ENCODE measurements at regions not wholly inside any gene's neighbourhood (a gene's known extent, or its start where the extent isn't known, plus 50 kb on each side); places are given as distances from the start of the nearest gene placed in this dataset.

- Histone ChIP-seq H3K27ac (ENCODE audit: low read depth in 1 of 3, low read length in 2 of 3) (no peak overlapping the region), H3K4me1 (ENCODE audit: control insufficient read depth in 3 of 3, insufficient read depth in 2 of 3, low read depth in 1 of 3, low read length in 2 of 3) (peaks cover 0 to 6% (median 4%) of the 10 kb centered on the region in 3 donors), H3K4me3 (ENCODE audit: low read depth in 1 of 3, low read length in 3 of 3) (no peak overlapping the region), H3K27me3 (ENCODE audit: control insufficient read depth in 3 of 3, insufficient read depth in 3 of 3, low read length in 3 of 3) (no peaks in the 10 kb centered on the region), H3K9me3 (ENCODE audit: control insufficient read depth in 2 of 2, insufficient read depth in 1 of 2, low read depth in 1 of 2, low read length in 1 of 2) (peaks cover 0 to 5% of the 10 kb centered on the region in 2 donors), H3K36me3 (ENCODE audit: control insufficient read depth in 3 of 3, insufficient read depth in 2 of 3, low read depth in 1 of 3, low read length in 3 of 3) (no peaks in the 10 kb centered on the region)
- WGBS, 3 donors, result 29 to 68% (median 50%) methylated on average over 13 of the region's 13 CpGs
- FAIRE-seq (no peak), DNase-seq (peak; percentile 35 to 55)
Observed at GRCh38 chr13:24041651-24042225, 118.8 kb upstream of the SPATA13 start.

DNA sequence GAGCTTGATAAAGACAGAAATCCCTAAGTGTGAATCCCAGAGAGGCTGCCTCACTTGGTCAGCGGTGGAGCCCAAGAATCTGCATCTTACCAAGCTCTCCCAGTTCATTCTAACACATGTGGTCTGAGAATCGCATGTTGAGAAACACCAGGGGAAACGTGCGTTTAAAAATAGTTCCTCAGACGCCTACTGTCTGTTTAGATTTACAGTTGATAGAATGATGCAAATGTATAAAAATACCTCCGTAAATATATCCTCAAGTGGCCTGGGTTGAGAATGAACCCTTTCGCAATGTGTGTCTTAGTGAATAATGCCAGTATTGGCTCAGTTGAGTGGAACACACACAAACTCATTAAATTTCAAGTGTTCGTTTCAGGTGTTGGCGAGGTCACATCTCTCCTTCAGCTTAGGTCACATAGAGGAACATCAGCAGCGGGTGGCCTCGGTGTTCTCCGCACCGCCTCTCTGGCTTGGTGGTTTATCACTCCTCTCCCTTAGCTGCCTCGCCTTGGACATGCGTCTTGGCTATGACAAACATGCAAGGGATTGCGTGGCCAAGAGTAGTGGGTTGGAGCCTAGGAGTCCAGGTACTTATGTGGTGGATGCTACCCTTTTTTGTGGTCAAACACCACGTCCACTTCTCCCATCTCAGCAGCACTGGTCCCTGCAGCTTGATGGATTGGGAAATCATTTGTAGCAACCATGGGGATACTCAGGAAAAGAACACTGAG is 117.6 kb upstream of the SPATA13 start:
- no peak overlapping the region for H3K4me3 ChIP-seq (ENCODE audit: low read depth in 1 of 3, low read length in 3 of 3)
- H3K27me3 ChIP-seq (ENCODE audit: control insufficient read depth in 3 of 3, insufficient read depth in 3 of 3, low read length in 3 of 3), result no peaks in the 10 kb centered on the region
- FAIRE-seq (no peak), DNase-seq (no peak)
- peaks cover 0 to 14% of the 10 kb centered on the region in 2 donors for H3K9me3 ChIP-seq (ENCODE audit: control insufficient read depth in 2 of 2, insufficient read depth in 1 of 2, low read depth in 1 of 2, low read length in 1 of 2)
- WGBS, 3 donors, result 67 to 77% (median 77%) methylated on average over 17 of the region's 17 CpGs
- peaks cover 0 to 6% (median 4%) of the 10 kb centered on the region in 3 donors for H3K4me1 ChIP-seq (ENCODE audit: control insufficient read depth in 3 of 3, insufficient read depth in 2 of 3, low read depth in 1 of 3, low read length in 2 of 3)
- no peak overlapping the region for H3K27ac ChIP-seq (ENCODE audit: low read depth in 1 of 3, low read length in 2 of 3)
- no peaks in the 10 kb centered on the region for H3K36me3 ChIP-seq (ENCODE audit: control insufficient read depth in 3 of 3, insufficient read depth in 2 of 3, low read depth in 1 of 3, low read length in 3 of 3)

DNA sequence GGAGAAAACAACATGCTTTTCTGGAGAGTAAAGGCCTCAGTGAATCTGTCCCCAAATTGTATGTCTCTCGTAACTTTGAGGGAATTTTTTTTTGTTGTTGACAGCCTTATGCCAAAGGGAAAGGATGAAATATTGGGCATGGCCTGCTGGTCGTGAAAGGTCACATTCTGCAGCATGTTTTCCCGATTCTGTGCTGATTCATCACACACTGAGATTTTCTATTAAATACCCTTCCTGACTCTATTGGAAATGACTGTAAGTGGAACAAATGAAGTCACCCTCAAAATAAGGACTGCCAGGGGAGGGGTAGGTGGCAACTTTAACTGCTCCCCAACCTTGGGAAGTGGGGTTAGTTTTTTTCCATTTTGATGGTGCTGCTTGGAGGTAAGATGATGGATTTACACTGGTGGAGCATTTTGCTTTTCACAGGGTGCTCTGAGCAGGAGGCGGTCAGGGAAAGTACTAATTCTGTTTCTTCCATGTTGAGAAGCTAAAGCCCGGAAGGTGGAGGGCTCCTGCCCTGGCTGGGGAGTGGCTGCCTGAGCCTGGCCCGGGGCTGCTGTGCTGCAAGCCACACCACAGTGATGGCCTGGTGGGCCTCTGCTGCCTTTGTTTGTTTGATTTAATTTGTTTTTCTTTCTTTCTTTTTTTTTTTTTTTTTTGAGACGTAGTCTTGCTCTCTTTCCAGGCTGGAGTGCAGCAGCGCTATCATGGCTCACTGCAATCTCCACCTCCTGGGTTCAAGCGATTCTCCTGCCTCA is 116.8 kb upstream of the SPATA13 start:
- 66 to 86% (median 86%) methylated on average over 9 of the region's 9 CpGs for WGBS, 3 donors
- H3K9me3 ChIP-seq (ENCODE audit: control insufficient read depth in 2 of 2, insufficient read depth in 1 of 2, low read depth in 1 of 2, low read length in 1 of 2), result peaks cover 0 to 16% of the 10 kb centered on the region in 2 donors
- no peak overlapping the region for H3K4me3 ChIP-seq (ENCODE audit: low read depth in 1 of 3, low read length in 3 of 3)
- H3K27me3 ChIP-seq (ENCODE audit: control insufficient read depth in 3 of 3, insufficient read depth in 3 of 3, low read length in 3 of 3), result no peaks in the 10 kb centered on the region
- H3K36me3 ChIP-seq (ENCODE audit: control insufficient read depth in 3 of 3, insufficient read depth in 2 of 3, low read depth in 1 of 3, low read length in 3 of 3), result no peaks in the 10 kb centered on the region
- H3K27ac ChIP-seq (ENCODE audit: low read depth in 1 of 3, low read length in 2 of 3), result no peak overlapping the region
- FAIRE-seq (no peak), DNase-seq (no peak)
- H3K4me1 ChIP-seq (ENCODE audit: control insufficient read depth in 3 of 3, insufficient read depth in 2 of 3, low read depth in 1 of 3, low read length in 2 of 3), result peaks cover 0 to 4% (median 4%) of the 10 kb centered on the region in 3 donors

DNA sequence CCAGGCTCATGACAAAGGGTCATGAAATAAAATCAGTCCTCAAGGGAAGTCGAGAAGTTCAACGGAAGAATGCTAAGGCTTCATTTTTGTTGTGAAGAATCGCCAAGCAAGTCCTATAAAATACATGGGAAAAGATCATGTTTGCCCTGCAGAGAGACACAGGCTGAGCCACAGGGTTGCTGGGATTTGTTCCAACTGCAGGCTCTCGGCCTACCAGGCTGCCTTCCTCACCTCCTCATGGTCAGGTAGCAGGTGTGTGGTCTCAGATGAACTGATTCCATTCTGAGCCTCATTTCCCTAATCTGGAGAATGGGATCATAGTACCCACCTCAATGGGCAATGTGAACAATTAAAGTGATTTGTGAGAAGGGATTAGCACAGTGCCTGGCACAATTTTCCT is 114.9 kb upstream of the SPATA13 start:
- no peak overlapping the region for H3K4me3 ChIP-seq (ENCODE audit: low read depth in 1 of 3, low read length in 3 of 3)
- H3K36me3 ChIP-seq (ENCODE audit: control insufficient read depth in 3 of 3, insufficient read depth in 2 of 3, low read depth in 1 of 3, low read length in 3 of 3), result no peaks in the 10 kb centered on the region
- no peak overlapping the region for H3K27ac ChIP-seq (ENCODE audit: low read depth in 1 of 3, low read length in 2 of 3)
- DNase-seq (no peak), FAIRE-seq (no peak)
- no peaks in the 10 kb centered on the region for H3K4me1 ChIP-seq (ENCODE audit: control insufficient read depth in 3 of 3, insufficient read depth in 2 of 3, low read depth in 1 of 3, low read length in 2 of 3)
- H3K27me3 ChIP-seq (ENCODE audit: control insufficient read depth in 3 of 3, insufficient read depth in 3 of 3, low read length in 3 of 3), result no peaks in the 10 kb centered on the region
- H3K9me3 ChIP-seq (ENCODE audit: control insufficient read depth in 2 of 2, insufficient read depth in 1 of 2, low read depth in 1 of 2, low read length in 1 of 2), result peaks cover 0 to 16% of the 10 kb centered on the region in 2 donors
- WGBS, 3 donors, result 83 to 90% (median 83%) methylated on average over 4 of the region's 4 CpGs

GRCh38 chr13:24050292-24050711 is 110.2 kb upstream of the SPATA13 start:
- no peak for FAIRE-seq
- Histone ChIP-seq H3K4me3 (ENCODE audit: low read depth in 1 of 3, low read length in 3 of 3) (no peak overlapping the region), H3K36me3 (ENCODE audit: control insufficient read depth in 3 of 3, insufficient read depth in 2 of 3, low read depth in 1 of 3, low read length in 3 of 3) (no peaks in the 10 kb centered on the region), H3K27me3 (ENCODE audit: control insufficient read depth in 3 of 3, insufficient read depth in 3 of 3, low read length in 3 of 3) (no peaks in the 10 kb centered on the region), H3K9me3 (ENCODE audit: control insufficient read depth in 2 of 2, insufficient read depth in 1 of 2, low read depth in 1 of 2, low read length in 1 of 2) (peaks cover 0 to 16% of the 10 kb centered on the region in 2 donors), H3K27ac (ENCODE audit: low read depth in 1 of 3, low read length in 2 of 3) (peak overlapping the region in 1 of 3 donors; percentile 19), H3K4me1 (ENCODE audit: control insufficient read depth in 3 of 3, insufficient read depth in 2 of 3, low read depth in 1 of 3, low read length in 2 of 3) (peaks cover 0 to 6% (median 5%) of the 10 kb centered on the region in 3 donors)
- no peak for DNase-seq
- 65 to 80% (median 75%) methylated on average over 6 of the region's 6 CpGs for WGBS, 3 donors

DNA sequence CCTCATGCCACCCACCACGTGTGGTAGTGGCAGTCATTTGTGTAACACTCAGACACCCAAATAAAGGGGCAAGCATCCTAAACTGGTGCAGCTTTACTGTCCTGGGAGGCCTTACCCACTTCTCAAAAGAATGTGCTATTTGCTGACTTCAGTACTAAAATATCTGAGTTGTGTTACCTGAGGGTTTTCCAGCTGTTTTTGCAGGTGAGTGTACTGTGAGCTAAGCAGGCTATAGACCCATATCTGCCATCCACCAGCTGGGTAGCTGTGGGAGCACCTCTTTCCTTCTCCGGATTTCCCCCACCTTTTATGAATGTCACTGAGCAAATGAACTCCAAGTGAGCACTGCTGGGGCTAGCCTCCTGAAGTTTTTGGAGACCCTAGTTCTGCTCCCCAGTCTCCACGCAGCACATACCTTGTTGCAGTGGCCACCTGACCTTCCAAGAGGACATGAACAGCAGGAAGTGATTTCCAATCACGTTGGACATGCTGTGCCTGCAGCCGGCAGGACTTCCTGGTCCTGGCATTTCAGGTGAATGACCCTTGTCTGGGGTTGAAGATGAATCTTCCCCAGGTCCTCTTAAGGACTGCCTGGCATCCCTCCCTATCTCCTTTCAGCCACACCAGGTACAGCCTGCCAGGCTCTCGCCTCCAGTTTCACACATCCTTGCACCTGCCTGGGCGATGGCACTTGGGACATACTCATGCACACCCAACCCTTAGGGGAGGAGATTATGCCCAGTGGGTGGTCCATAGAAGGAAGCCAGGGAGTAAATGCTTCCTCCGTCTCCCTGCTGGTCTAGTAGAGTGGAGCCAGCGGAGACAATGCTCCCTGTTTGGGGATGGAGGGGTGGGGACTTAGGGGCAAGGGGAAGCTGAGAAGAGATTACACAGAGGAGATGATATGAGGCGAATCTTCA is 109.5 kb upstream of the SPATA13 start:
- WGBS, 3 donors, result 59 to 72% (median 63%) methylated on average over 10 of the region's 10 CpGs
- H3K27ac ChIP-seq (ENCODE audit: low read depth in 1 of 3, low read length in 2 of 3), result peak overlapping the region in 1 of 3 donors; percentile 19
- no peaks in the 10 kb centered on the region for H3K27me3 ChIP-seq (ENCODE audit: control insufficient read depth in 3 of 3, insufficient read depth in 3 of 3, low read length in 3 of 3)
- no peaks in the 10 kb centered on the region for H3K36me3 ChIP-seq (ENCODE audit: control insufficient read depth in 3 of 3, insufficient read depth in 2 of 3, low read depth in 1 of 3, low read length in 3 of 3)
- DNase-seq (no peak), FAIRE-seq (no peak)
- H3K4me3 ChIP-seq (ENCODE audit: low read depth in 1 of 3, low read length in 3 of 3), result no peak overlapping the region
- H3K4me1 ChIP-seq (ENCODE audit: control insufficient read depth in 3 of 3, insufficient read depth in 2 of 3, low read depth in 1 of 3, low read length in 2 of 3), result peaks cover 0 to 6% (median 5%) of the 10 kb centered on the region in 3 donors
- H3K9me3 ChIP-seq (ENCODE audit: control insufficient read depth in 2 of 2, insufficient read depth in 1 of 2, low read depth in 1 of 2, low read length in 1 of 2), result peaks cover 0 to 14% of the 10 kb centered on the region in 2 donors

DNA sequence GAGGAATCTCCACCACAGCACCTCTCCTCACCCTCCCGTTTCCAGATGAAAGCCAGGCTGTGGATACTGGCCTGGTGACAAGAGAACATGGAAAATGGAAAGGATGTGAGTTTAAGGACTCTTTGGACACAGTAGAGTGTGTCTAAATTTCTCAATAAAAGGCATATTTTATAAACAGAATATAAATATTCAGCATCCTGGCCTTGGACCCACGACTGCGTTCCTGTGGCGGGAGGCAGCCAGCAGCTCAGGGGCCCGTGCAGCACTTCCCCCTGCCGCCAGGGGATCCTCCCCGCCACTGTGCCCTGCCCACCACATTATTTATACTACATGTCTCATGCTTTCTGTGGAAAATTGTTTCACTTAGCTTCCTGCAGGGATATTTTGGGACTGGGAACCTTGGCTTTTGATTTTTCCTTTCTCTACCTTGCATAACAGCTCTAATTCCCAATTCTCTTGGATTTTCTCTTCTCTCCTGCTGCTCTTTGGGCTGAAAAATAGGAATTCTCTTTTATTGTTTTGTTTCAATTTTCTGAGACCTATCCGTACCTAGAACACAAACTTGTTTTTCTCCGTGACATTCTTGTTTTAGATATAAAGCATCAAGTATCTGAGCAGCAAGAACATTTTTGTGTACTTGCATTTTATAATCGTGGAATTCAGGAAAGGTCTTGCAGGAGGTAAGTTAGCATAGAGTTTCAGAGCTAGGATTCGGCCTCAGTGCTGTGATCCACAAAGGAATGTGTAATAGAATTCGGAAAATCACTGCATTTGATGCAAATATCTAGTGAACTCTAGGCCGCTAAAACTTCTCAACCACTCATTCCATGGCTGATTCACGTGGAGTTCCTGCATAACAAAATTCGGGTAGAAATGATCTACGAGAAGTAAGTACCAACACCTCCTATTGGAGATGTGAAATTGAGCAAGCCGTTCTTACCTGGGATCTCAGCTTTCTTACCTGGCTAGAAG is 107.7 kb upstream of the SPATA13 start:
- DNase-seq (no peak), FAIRE-seq (no peak)
- no peak overlapping the region for H3K4me3 ChIP-seq (ENCODE audit: low read depth in 1 of 3, low read length in 3 of 3)
- peaks cover 0 to 2% of the 10 kb centered on the region in 2 donors for H3K9me3 ChIP-seq (ENCODE audit: control insufficient read depth in 2 of 2, insufficient read depth in 1 of 2, low read depth in 1 of 2, low read length in 1 of 2)
- peak overlapping the region in 1 of 3 donors; percentile 45 for H3K27ac ChIP-seq (ENCODE audit: low read depth in 1 of 3, low read length in 2 of 3)
- H3K27me3 ChIP-seq (ENCODE audit: control insufficient read depth in 3 of 3, insufficient read depth in 3 of 3, low read length in 3 of 3), result no peaks in the 10 kb centered on the region
- 32 to 68% (median 59%) methylated on average over 11 to 17 of the region's 17 CpGs for WGBS, 3 donors
- H3K4me1 ChIP-seq (ENCODE audit: control insufficient read depth in 3 of 3, insufficient read depth in 2 of 3, low read depth in 1 of 3, low read length in 2 of 3), result peaks cover 0 to 6% (median 5%) of the 10 kb centered on the region in 3 donors
- no peaks in the 10 kb centered on the region for H3K36me3 ChIP-seq (ENCODE audit: control insufficient read depth in 3 of 3, insufficient read depth in 2 of 3, low read depth in 1 of 3, low read length in 3 of 3)

Measured in small intestine (tissue), 7 donors.